ENCODE measurements at regions not wholly inside any gene's neighbourhood (a gene's known extent, or its start where the extent isn't known, plus 50 kb on each side); places are given as distances from the start of the nearest gene placed in this dataset.

GRCh38 chrY:15478348-15478963, 954.1 kb downstream of the NLGN4Y start:
- no peak for FAIRE-seq

GRCh38 chrY:15500536-15500935, 976.2 kb downstream of the NLGN4Y start:
- FAIRE-seq (no peak), DNase-seq (ENCODE audit: insufficient read length, low spot score) (no peak)

More at GRCh38 chrY:15478348-15478963, 954.1 kb downstream of the NLGN4Y start:
- no peak for DNase-seq (ENCODE audit: insufficient read length, low spot score)

GRCh38 chrY:15501181-15501580, 976.9 kb downstream of the NLGN4Y start:
- no peak for FAIRE-seq
- DNase-seq (ENCODE audit: insufficient read length, low spot score), result no peak

DNA sequence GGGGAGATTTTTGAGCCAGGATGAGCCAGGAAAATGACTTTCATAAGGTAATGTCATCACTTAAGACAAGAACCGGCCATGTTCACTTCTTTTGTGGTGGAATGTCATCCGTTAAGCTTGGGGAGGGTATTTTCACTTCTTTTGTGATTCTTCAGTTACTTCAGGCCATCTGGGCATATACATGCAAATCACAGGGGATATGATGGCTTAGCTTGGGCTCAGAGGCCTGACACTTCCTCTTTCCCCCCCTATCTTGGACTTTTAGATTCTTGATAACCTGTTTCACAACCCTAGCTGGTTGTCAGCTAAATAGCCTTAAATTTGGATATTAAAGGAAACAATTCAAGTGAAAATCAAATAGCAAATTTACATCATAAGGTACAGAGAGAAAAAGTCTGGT, 986.0 kb downstream of the NLGN4Y start:
- FAIRE-seq (no peak), DNase-seq (ENCODE audit: insufficient read length, low spot score) (no peak)

- FAIRE-seq (no peak), DNase-seq (ENCODE audit: insufficient read length, low spot score) (no peak)
Observed at GRCh38 chrY:15510984-15511650, 986.8 kb downstream of the NLGN4Y start.

DNA sequence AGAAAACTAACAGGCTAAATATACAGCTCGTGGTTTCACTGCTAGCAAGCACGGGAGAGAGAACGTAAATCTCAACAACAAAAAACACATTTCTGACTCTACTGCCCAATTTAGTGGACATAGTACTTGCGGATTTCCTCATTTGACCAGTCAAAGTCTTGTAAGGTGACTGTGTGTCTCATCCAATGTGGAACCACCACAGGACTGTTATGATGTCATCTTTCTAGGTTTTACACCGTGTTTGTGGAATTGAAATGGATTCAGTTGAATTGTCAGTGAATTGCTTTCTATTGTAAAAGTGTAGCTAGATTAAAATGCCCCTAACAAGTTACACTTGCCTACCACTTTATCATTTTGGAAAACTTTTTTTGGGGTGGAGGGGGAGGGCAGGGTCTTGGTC, 1010.8 kb downstream of the NLGN4Y start:
- DNase-seq (ENCODE audit: insufficient read length, low spot score) (no peak), FAIRE-seq (no peak)

GRCh38 chrY:15535784-15536511, 1011.6 kb downstream of the NLGN4Y start:
- no peak for FAIRE-seq
- no peak for DNase-seq (ENCODE audit: insufficient read length, low spot score)

DNA sequence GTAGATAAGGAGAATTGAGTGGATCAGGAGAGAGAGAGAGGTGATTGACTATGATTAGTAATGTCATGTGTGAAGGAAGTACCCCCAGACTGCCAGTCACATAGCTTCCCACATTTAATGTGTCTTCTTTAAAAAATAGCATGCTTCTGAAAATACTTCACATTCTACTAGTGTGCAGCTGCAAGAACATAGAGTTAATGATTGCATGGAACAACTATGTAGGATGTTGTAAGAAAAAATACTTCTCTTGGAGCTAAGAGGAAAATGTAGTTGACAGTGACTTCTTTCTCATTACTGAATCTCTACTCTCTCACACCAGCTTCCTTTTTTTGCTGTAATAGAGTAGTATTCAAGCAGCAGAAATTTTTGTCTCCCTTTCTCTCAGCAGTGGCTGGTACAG, 1016.2 kb downstream of the NLGN4Y start:
- FAIRE-seq, result no peak
- DNase-seq (ENCODE audit: insufficient read length, low spot score), result no peak

GRCh38 chrY:15546177-15546754, 1021.9 kb downstream of the NLGN4Y start:
- no peak for FAIRE-seq

GRCh38 chrY:15552074-15552473, 1027.7 kb downstream of the NLGN4Y start:
- FAIRE-seq (no peak), DNase-seq (ENCODE audit: insufficient read length, low spot score) (no peak)

More at GRCh38 chrY:15546177-15546754, 1021.9 kb downstream of the NLGN4Y start:
- no peak for DNase-seq (ENCODE audit: insufficient read length, low spot score)

GRCh38 chrY:15554991-15555390, 1030.7 kb downstream of the NLGN4Y start:
- DNase-seq (ENCODE audit: insufficient read length, low spot score), result no peak
- FAIRE-seq, result no peak

DNA sequence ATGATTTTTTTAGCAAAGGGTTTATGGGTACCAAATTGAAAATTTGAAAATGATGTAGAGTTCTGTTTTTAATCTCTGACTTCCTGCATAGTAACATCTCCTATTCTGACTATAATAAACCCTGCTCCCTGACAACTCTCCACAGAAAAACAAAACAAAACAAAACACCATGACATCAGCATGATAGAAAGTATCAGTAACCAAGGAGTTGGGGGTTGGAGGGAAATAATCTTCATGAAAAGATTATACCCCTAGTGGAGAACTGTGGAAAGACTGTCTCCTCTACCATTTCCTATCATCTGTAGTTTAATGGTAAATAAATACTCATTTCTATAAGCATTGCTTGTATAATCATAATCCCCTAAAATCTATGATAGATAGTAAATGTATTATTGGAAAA, 1034.8 kb downstream of the NLGN4Y start:
- DNase-seq (ENCODE audit: insufficient read length, low spot score) (no peak), FAIRE-seq (no peak)

GRCh38 chrY:15560840-15561239, 1036.5 kb downstream of the NLGN4Y start:
- DNase-seq (ENCODE audit: insufficient read length, low spot score), result no peak
- FAIRE-seq, result no peak

- no peak for FAIRE-seq
- DNase-seq (ENCODE audit: insufficient read length, low spot score), result no peak
Observed at GRCh38 chrY:15561501-15562289, 1037.4 kb downstream of the NLGN4Y start.

GRCh38 chrY:15577886-15578285, 1053.6 kb downstream of the NLGN4Y start:
- no peak for DNase-seq (ENCODE audit: insufficient read length, low spot score)
- FAIRE-seq, result no peak

GRCh38 chrY:15578761-15579160, 1054.4 kb downstream of the NLGN4Y start:
- no peak for FAIRE-seq

DNA sequence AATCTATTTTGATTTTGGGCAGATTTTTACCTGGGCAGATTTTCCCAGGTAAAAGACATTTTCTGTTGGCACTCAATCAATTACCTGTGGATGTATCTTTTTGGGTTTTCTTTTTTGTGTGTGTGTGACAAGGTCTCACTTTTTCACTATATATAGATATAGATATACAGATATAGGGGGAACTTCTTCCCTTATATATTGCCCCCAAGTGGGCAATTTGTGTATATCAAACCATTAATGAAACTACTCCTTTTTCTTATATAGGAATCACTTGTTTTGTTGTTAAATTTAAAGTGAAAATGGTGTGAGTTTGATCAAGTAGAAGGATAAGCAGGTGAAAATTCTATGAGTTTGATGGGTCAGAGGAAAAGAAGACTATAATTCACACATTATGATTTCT, 1054.9 kb downstream of the NLGN4Y start:
- DNase-seq (ENCODE audit: insufficient read length, low spot score) (no peak), FAIRE-seq (no peak)

More at GRCh38 chrY:15578761-15579160, 1054.4 kb downstream of the NLGN4Y start:
- DNase-seq (ENCODE audit: insufficient read length, low spot score), result no peak

GRCh38 chrY:15583111-15583510, 1058.8 kb downstream of the NLGN4Y start:
- DNase-seq (ENCODE audit: insufficient read length, low spot score) (no peak), FAIRE-seq (no peak)

DNA sequence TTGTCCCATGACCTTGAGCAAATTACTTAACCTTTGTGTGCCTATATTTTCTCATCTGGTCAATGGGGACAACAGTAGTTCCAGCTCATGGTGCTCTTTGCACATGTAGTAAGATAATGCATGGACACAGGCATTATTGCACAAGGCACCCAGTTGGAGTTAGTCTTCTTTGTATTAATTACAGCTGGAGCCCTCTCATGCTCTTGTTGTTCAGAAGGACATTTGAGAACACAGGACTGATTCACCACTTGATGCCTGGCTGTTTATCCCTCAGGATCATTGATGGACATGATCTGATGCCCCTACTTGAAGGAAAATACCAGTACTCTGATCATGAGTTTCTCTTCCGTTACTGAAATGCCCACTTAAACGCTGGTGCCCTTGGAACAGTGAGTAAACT, 1068.6 kb downstream of the NLGN4Y start:
- DNase-seq (ENCODE audit: insufficient read length, low spot score) (no peak), FAIRE-seq (no peak)

GRCh38 chrY:15593476-15594160, 1069.3 kb downstream of the NLGN4Y start:
- no peak for FAIRE-seq

More at GRCh38 chrY:15593476-15594160, 1069.3 kb downstream of the NLGN4Y start:
- DNase-seq (ENCODE audit: insufficient read length, low spot score), result no peak

All from GM19239 (cell line).